GM19467 (cell line): ENCODE measurements at regions not wholly inside any gene's neighbourhood (a gene's known extent, or its start where the extent isn't known, plus 50 kb on each side); places are given as distances from the start of the nearest gene placed in this dataset.
"Not testable (repeated sequence)": the region's sequence is repeated elsewhere in the genome, so short reads cannot be mapped to it uniquely, and the experiment has no call there.

ENCODE experiments used
- ATAC-seq: cut with Tn5 transposase; IDR thresholded peaks from one replicate; pipeline ENCODE4 v1.9.1; 2021; ENCODE audit warnings: mild to moderate bottlenecking, moderate library complexity; ENCODE audit not compliant: unreplicated experiment

DNA sequence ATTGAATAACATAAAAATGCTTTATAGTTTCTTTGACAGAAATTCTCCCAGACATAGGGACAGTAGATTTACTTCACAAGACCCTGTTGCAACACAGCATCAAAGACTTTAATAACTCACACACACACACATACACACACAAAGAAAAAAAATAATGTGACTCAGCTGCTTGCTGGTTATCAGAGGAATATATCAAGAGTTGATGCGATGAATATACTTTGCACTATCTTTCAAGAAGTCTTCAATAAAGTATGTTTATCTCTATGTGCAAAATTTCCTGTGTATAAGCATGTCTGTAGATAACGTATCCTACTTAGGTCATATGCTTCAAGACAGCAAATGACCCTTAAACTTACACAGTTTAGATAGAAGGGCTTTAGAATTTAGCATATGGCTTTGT, 243.1 kb downstream of the ARL4A start:
- no peak for ATAC-seq

- not testable (repeated sequence) for ATAC-seq
These were observed 244.0 kb downstream of the ARL4A start for GRCh38 chr7:12931465-12931864.

DNA sequence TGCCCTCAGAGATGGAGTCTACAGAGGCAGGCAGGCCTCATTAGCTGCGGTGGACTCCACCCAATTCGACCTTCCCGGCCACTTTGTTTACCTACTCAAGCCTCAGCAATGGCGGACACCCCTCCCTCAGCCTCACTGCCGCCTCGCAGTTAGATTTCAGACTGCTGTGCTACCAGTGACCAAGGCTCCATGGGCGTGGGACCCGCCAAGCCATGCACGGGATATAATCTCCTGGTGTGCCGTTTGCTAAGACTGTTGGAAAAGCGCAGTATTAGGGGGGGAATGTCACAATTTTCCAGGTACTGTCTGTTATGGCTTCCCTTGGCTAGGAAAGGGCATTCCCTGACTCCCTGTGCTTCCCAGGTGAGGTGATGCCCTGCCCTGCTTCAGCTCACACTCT, 252.3 kb downstream of the ARL4A start:
- ATAC-seq: no peak

DNA sequence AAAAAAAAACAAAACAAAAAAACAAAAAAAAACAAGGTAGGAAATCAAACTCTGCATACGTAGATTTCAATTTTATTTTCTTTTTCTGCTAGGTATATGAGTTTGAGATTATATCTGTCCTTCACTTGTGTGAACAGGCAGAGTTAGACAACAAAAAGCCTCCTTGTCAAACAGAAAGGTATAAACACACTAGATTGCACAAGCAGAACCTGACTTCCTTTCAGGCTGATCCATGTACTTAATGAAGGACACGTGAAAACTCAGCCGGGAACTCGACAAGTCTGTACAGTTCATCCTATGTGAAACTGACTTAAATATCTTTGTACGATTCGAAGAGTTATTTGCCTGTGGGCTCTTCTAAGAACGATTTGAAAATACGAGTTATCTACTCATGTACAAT, 254.1 kb downstream of the ARL4A start:
- ATAC-seq: no peak

DNA sequence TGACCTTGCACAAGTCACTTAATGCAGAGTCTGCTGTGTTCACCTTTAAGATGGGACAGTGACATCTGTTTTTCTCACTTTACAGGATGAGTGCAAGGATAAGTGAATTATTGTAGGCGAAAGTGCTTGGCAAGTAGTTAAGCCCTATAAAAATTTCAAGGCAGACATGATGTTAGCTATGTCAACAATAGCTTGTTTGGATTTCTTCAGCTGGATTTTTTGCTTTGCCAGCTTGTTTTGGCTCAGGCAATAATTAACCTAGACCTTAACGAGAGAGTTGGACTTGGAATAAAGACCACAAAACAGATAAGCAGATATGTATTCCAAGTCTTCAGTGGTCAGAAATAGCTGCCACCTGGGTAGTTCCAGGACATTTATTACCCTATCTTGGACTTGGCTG, 255.2 kb downstream of the ARL4A start:
- ATAC-seq: no peak

- ATAC-seq: no peak
These were observed 256.3 kb downstream of the ARL4A start for GRCh38 chr7:12943781-12944180.

- ATAC-seq: no peak
These were observed 258.5 kb downstream of the ARL4A start for GRCh38 chr7:12945901-12946300.

DNA sequence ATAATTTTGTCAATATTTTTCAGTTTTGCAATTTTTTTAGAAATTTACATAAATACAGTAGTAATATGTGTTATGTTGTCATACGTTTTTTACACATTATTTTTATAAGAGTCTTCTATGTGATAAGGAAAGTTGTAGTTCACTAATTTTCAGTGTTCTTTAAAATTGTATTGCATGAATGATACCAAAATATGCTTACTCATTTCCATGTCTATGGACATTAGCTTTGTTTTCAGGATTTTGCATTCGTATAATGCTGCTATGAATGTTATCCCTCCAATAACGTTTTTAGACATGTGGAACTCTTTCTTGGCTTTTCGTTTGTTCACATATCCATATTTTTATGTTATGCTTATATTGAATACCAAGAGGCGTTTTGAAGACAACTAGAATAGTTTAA, 260.0 kb downstream of the ARL4A start:
- no peak for ATAC-seq

DNA sequence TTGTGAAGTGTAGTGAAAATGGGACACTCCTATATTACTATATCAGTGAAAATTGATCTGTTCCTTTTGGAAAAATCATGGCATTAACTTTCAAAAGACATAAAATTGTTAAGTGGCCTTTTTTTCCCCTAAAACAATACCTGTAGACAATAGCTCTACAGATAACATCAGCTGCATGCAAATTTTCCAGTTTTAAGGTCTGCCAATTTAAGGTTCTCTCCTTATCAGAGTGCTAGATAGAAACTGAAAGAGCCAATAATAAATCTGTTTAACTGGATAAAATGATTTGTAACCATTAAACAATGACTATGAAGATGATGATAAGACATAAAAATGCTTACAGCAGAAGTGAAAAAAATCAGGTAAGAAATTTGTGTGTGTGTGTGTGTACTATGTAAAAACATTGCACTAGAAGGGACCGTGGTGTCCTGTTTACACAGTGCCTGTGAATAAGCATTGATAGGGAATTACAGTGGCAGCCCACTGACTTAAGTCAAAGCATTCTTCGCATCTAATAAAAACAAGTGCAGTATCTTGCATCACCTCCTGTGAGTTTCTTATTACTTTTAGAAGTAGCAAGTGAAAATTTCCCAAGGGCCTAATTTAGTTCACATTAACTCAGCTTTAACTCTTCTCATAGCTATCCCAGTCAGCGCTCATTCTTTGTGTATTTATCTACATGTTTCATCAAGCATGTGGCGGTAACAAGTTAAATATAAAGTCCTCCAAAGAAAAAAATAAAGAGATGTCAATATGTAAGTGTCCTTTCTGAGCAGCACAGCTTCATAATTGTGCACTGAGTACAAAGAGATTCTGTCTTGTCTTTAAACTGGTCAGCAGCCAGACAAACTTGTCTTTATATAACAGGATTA, 261.9 kb downstream of the ARL4A start:
- no peak for ATAC-seq

DNA sequence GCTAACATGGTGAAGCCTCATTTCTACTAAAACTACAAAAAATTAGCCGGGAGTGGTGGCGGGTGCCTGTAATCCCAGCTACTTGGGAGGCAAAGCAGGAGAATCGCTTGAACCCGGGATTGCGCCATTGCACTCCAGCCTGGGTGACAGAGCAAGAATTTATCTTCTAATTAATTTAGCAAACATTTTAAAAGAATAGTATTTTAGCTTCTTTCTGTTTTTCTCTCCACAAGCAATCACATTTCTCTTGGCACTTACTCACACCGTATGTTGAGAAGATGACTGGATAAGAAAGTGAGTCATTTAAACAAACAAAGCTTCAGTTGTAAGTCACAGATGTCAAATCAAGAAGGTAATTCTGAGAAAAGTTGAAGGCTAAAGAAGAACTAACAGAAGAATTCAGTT, 264.0 kb downstream of the ARL4A start:
- ATAC-seq: no peak

- no peak for ATAC-seq
These were observed 267.1 kb downstream of the ARL4A start for GRCh38 chr7:12954380-12955033.

- ATAC-seq: no peak
These were observed 270.1 kb downstream of the ARL4A start for GRCh38 chr7:12957487-12957886.

- ATAC-seq: no peak
These were observed 274.6 kb downstream of the ARL4A start for GRCh38 chr7:12961910-12962480.

DNA sequence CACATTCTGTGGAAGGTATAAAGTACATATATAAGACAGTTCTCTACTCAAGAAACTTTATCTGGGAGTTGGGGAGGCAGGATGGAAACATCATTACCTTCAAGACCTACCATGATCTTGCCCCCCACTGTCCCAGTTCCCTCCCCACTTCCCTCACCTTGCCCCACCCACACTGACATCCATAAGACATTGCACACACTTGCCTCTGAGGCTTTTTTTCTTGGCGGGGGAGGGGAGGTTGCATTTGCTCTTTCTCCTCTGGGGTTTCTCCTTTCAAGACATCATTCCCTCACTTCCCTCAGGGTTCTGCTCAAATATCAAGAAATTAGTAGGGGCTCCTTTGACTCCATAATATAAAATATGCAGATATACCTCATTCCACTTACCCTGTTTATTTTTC, 276.0 kb downstream of the ARL4A start:
- ATAC-seq: no peak

GRCh38 chr7:12964836-12965235, 277.4 kb downstream of the ARL4A start:
- ATAC-seq: no peak

DNA sequence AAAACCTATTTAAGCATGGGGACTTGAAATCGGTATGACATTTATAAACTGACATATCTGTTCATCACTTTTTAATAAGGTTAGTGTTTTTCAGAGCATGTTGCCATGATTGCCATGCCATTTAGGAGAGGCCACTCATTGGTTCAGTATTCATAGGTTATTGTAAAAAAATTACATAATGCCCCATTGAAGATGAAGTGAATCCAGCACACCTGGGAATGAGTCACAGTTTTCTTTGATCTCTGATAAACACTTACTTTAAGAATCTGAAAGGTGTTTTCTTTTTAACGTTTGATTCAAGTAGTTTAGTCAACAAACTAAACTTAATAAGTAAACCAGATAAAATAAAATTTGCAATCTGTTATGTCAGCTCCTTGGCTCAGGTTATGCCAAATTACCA, 278.3 kb downstream of the ARL4A start:
- ATAC-seq: no peak

- ATAC-seq: no peak
These were observed 279.9 kb downstream of the ARL4A start for GRCh38 chr7:12967322-12967721.

DNA sequence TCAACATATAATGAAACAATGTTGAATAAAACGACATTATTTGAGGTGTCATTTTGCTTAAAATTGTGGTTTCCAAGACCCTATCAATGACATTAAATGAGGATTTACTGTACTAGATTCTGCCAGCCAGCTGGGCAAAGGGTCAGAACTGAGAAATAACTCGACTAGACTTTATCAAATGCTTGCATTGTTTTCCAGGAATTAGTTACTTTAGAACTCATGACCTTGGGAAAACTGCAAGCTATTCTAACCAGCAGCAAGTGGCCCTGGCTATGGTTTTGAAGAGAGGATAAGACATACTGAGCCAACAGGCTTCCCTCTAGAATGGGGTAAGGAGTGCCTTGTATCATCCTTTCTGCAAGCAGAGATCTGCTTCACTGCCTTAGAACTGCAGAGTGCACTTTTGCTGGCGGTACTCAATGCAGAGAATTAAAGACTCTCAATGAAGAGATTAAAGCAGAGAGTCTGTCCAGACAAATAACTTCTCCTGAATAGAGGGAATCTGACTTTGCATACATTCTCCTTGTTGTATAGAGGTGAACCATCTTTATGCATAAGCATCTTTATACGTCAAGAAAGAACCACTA, 281.5 kb downstream of the ARL4A start:
- no peak for ATAC-seq

- ATAC-seq: no peak
These were observed 283.2 kb downstream of the ARL4A start for GRCh38 chr7:12970626-12971025.

GRCh38 chr7:12974451-12975166, 287.2 kb downstream of the ARL4A start:
- ATAC-seq: no peak

GRCh38 chr7:12975412-12975811, 288.0 kb downstream of the ARL4A start:
- ATAC-seq: no peak
